ENCODE measurements at regions not wholly inside any gene's neighbourhood (a gene's known extent, or its start where the extent isn't known, plus 50 kb on each side); places are given as distances from the start of the nearest gene placed in this dataset.

DNA sequence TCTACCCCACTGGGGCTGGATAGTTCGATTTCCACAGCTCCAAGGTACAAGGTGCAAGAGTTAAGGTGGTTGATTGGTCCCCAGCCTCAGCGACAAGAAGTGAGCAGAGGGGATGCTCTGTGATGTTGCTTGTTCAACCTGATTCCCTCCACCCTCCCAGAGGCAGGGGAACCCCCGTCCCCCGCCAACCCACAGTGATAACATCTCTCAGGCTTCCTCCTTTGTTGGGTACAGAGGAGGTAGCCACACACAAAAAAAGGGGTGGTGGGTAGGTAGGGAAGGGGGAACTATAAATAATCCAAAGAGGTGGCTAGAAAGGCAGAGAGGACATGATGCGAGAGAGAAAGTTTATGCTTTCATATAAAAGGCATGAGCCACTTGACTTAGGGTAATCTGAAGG, 192.9 kb upstream of the POU3F3 start:
- Histone ChIP-seq H3K4me2 (ENCODE audit: low read length) (no peak overlapping the region), H3K36me3 (ENCODE audit: control insufficient read depth, insufficient read depth, low read length) (no peaks in the 10 kb centered on the region), H3K4me3 (ENCODE audit: low read depth, low read length) (no peak overlapping the region), H3K27ac (no peak overlapping the region), H3K9me3 (ENCODE audit: control insufficient read depth, low read length) (no peaks in the 10 kb centered on the region), H3K9ac (no peak overlapping the region), H3K27me3 (ENCODE audit: control insufficient read depth, insufficient read depth, low read length) (no peaks in the 10 kb centered on the region), H3K79me2 (no peaks in the 10 kb centered on the region), H3K4me1 (no peaks in the 10 kb centered on the region), H2AFZ (no peak overlapping the region)
- TF ChIP-seq, protein P1, sequence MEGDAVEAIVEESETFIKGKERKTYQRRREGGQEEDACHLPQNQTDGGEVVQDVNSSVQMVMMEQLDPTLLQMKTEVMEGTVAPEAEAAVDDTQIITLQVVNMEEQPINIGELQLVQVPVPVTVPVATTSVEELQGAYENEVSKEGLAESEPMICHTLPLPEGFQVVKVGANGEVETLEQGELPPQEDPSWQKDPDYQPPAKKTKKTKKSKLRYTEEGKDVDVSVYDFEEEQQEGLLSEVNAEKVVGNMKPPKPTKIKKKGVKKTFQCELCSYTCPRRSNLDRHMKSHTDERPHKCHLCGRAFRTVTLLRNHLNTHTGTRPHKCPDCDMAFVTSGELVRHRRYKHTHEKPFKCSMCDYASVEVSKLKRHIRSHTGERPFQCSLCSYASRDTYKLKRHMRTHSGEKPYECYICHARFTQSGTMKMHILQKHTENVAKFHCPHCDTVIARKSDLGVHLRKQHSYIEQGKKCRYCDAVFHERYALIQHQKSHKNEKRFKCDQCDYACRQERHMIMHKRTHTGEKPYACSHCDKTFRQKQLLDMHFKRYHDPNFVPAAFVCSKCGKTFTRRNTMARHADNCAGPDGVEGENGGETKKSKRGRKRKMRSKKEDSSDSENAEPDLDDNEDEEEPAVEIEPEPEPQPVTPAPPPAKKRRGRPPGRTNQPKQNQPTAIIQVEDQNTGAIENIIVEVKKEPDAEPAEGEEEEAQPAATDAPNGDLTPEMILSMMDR (IDR thresholded peaks at IDR 0.05), result no peak

DNA sequence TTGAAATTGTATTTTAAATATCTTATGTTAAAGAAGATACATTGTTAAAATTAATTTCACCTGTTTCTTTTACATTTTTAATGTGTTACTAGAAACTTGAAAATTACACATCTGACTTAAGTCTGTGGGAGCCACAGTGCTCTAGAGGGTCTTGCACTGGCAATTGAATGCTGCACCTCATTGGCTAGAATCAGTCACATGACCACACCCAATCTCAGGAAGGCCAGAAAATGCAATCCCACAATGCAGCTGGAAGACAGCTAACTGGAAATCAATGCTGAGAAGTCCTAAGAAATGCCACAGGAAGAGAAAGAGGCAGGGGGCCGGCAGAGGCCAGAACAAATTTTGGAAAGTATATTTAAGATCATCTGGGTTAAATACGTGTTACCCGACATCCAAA, 189.2 kb upstream of the POU3F3 start:
- TF ChIP-seq, protein P1 (IDR thresholded peaks at IDR 0.05), result no peak
- H3K27me3 ChIP-seq (ENCODE audit: control insufficient read depth, insufficient read depth, low read length), result no peaks in the 10 kb centered on the region
- no peak overlapping the region for H3K9ac ChIP-seq
- no peaks in the 10 kb centered on the region for H3K79me2 ChIP-seq
- H2AFZ ChIP-seq, result no peak overlapping the region
- H3K4me2 ChIP-seq (ENCODE audit: low read length), result no peak overlapping the region
- H3K36me3 ChIP-seq (ENCODE audit: control insufficient read depth, insufficient read depth, low read length), result no peaks in the 10 kb centered on the region
- no peak overlapping the region for H3K27ac ChIP-seq
- H3K4me1 ChIP-seq, result no peaks in the 10 kb centered on the region
- H3K4me3 ChIP-seq (ENCODE audit: low read depth, low read length), result no peak overlapping the region
- H3K9me3 ChIP-seq (ENCODE audit: control insufficient read depth, low read length), result no peaks in the 10 kb centered on the region

DNA sequence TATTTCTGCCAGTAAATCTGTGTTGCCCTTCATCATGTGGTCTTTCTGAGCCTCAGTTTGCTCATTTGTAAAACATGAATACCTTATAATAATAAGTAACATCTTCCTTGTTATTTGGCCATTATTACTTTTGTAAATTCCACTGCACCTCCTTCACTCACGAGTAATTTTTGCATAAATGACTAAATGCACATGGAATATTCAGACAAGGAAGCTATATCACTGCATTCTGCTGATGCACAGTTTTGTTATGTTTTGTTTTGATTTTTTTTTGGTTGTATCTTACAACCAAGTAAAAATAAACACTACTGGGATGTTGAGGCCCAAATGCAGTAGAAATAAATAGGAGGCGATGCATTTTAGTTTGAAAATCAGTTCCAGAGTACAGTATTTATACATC, 185.3 kb upstream of the POU3F3 start:
- no peaks in the 10 kb centered on the region for H3K27me3 ChIP-seq (ENCODE audit: control insufficient read depth, insufficient read depth, low read length)
- H3K9ac ChIP-seq, result no peak overlapping the region
- H2AFZ ChIP-seq, result no peak overlapping the region
- H3K36me3 ChIP-seq (ENCODE audit: control insufficient read depth, insufficient read depth, low read length), result no peaks in the 10 kb centered on the region
- no peak overlapping the region for H3K4me2 ChIP-seq (ENCODE audit: low read length)
- TF ChIP-seq, protein P1 (IDR thresholded peaks at IDR 0.05), result no peak
- H3K4me1 ChIP-seq, result no peaks in the 10 kb centered on the region
- no peaks in the 10 kb centered on the region for H3K9me3 ChIP-seq (ENCODE audit: control insufficient read depth, low read length)
- H3K4me3 ChIP-seq (ENCODE audit: low read depth, low read length), result no peak overlapping the region
- no peak overlapping the region for H3K27ac ChIP-seq
- H3K79me2 ChIP-seq, result no peaks in the 10 kb centered on the region

DNA sequence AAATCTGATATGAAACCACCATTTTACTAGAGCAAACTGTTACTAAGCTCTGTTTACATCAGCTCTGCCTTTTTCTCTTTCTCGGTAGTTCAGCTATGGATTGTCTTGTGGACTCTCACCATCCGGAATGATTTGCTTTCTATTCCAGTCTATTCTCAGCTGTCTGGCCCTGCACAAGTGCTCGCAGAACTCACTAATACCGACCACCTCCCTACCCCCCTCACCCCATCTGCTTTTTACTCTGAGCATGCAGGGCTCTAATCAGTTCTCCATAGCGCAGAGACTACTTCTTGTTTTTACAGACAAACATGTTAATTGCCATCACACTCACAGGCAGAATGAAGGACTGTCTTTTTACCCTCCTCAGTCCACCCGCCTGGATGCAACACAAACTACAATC, 180.7 kb upstream of the POU3F3 start:
- H3K9ac ChIP-seq, result no peak overlapping the region
- no peak overlapping the region for H3K4me2 ChIP-seq (ENCODE audit: low read length)
- H3K9me3 ChIP-seq (ENCODE audit: control insufficient read depth, low read length), result no peaks in the 10 kb centered on the region
- no peaks in the 10 kb centered on the region for H3K36me3 ChIP-seq (ENCODE audit: control insufficient read depth, insufficient read depth, low read length)
- TF ChIP-seq, protein P1 (IDR thresholded peaks at IDR 0.05), result no peak
- H3K27ac ChIP-seq, result no peak overlapping the region
- no peak overlapping the region for H2AFZ ChIP-seq
- H3K27me3 ChIP-seq (ENCODE audit: control insufficient read depth, insufficient read depth, low read length), result no peaks in the 10 kb centered on the region
- H3K79me2 ChIP-seq, result no peaks in the 10 kb centered on the region
- H3K4me1 ChIP-seq, result no peaks in the 10 kb centered on the region
- no peak overlapping the region for H3K4me3 ChIP-seq (ENCODE audit: low read depth, low read length)

DNA sequence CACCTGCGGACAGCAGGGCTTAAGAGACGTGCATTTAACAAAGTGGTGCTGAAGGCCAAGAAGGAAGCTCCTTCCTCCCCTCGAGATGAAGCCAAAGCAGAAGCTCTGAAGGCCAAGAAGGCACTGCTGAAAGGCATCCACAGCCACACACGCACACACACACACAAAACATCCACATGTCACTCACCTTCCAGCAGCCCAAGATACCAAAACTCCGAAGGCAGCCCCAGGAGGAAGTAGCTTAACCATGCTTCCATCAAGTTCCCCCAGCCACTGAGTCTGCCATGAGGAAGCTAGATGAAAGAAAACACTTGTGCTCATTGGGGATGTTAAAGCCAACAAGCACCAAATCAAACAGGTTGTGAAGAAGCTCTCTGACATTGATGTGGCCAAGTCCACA, 175.7 kb upstream of the POU3F3 start:
- TF ChIP-seq, protein P1 (IDR thresholded peaks at IDR 0.05), result no peak
- H3K27me3 ChIP-seq (ENCODE audit: control insufficient read depth, insufficient read depth, low read length), result no peaks in the 10 kb centered on the region
- no peaks in the 10 kb centered on the region for H3K4me1 ChIP-seq
- no peak overlapping the region for H3K4me2 ChIP-seq (ENCODE audit: low read length)
- no peaks in the 10 kb centered on the region for H3K9me3 ChIP-seq (ENCODE audit: control insufficient read depth, low read length)
- H3K27ac ChIP-seq, result no peak overlapping the region
- no peak overlapping the region for H3K4me3 ChIP-seq (ENCODE audit: low read depth, low read length)
- no peaks in the 10 kb centered on the region for H3K79me2 ChIP-seq
- H3K9ac ChIP-seq, result no peak overlapping the region
- H2AFZ ChIP-seq, result no peak overlapping the region
- no peaks in the 10 kb centered on the region for H3K36me3 ChIP-seq (ENCODE audit: control insufficient read depth, insufficient read depth, low read length)
